ENCODE measurements at regions not wholly inside any gene's neighbourhood (a gene's known extent, or its start where the extent isn't known, plus 50 kb on each side); places are given as distances from the start of the nearest gene placed in this dataset.

GRCh38 chr13:44170731-44171130 is 202.9 kb upstream of the SERP2 start:
- Histone ChIP-seq H3K9ac (ENCODE audit: insufficient read depth in 1 of 2, low read length in 2 of 2) (no peak overlapping the region), H3K27me3 (ENCODE audit: control insufficient read depth in 3 of 3, insufficient read depth in 3 of 3, low read length in 2 of 3) (no peaks in the 10 kb centered on the region), H3K9me3 (ENCODE audit: control insufficient read depth in 4 of 4, insufficient read depth in 3 of 4, low read length in 3 of 4) (peaks cover 0 to 3% (median 0%) of the 10 kb centered on the region in 4 donors), H3K4me3 (no peak overlapping the region), H3K27ac (ENCODE audit: low read depth in 1 of 2, low read length in 1 of 2) (no peak overlapping the region), H3K4me1 (ENCODE audit: control insufficient read depth in 5 of 5, insufficient read depth in 5 of 5, low read length in 5 of 5) (peaks cover 0 to 10% (median 0%) of the 10 kb centered on the region in 5 donors), H3K36me3 (ENCODE audit: control insufficient read depth in 4 of 4, insufficient read depth in 4 of 4, low read length in 4 of 4) (no peaks in the 10 kb centered on the region)
- WGBS, 2 donors = 96 to 97% methylated on average over 1 of the region's 1 CpG
- no peak for TF ChIP-seq CTCF (IDR thresholded peaks at IDR 0.05; ENCODE audit: control extremely low read depth, extremely low read depth)
- no peak for DNase-seq
- no peak for ATAC-seq (ENCODE audit: insufficient read depth, low FRiP score)

GRCh38 chr13:44171156-44171555 is 202.5 kb upstream of the SERP2 start:
- H3K4me1 ChIP-seq (ENCODE audit: control insufficient read depth in 5 of 5, insufficient read depth in 5 of 5, low read length in 5 of 5) = peaks cover 0 to 10% (median 0%) of the 10 kb centered on the region in 5 donors
- H3K27ac ChIP-seq (ENCODE audit: low read depth in 1 of 2, low read length in 1 of 2) = no peak overlapping the region
- H3K9me3 ChIP-seq (ENCODE audit: control insufficient read depth in 4 of 4, insufficient read depth in 3 of 4, low read length in 3 of 4) = peaks cover 0 to 3% (median 0%) of the 10 kb centered on the region in 4 donors
- 47 to 80% methylated on average over 1 of the region's 1 CpG for WGBS, 2 donors
- no peak for ATAC-seq (ENCODE audit: insufficient read depth, low FRiP score)
- no peak overlapping the region for H3K4me3 ChIP-seq
- no peaks in the 10 kb centered on the region for H3K27me3 ChIP-seq (ENCODE audit: control insufficient read depth in 3 of 3, insufficient read depth in 3 of 3, low read length in 2 of 3)
- TF ChIP-seq CTCF (IDR thresholded peaks at IDR 0.05; ENCODE audit: control extremely low read depth, extremely low read depth) = no peak
- H3K9ac ChIP-seq (ENCODE audit: insufficient read depth in 1 of 2, low read length in 2 of 2) = no peak overlapping the region
- no peak for DNase-seq
- H3K36me3 ChIP-seq (ENCODE audit: control insufficient read depth in 4 of 4, insufficient read depth in 4 of 4, low read length in 4 of 4) = no peaks in the 10 kb centered on the region

GRCh38 chr13:44171861-44172260 is 201.8 kb upstream of the SERP2 start:
- H3K4me1 ChIP-seq (ENCODE audit: control insufficient read depth in 5 of 5, insufficient read depth in 5 of 5, low read length in 5 of 5) = peaks cover 0 to 10% (median 0%) of the 10 kb centered on the region in 5 donors
- DNase-seq (no peak), ATAC-seq (ENCODE audit: insufficient read depth, low FRiP score) (no peak)
- TF ChIP-seq CTCF (IDR thresholded peaks at IDR 0.05; ENCODE audit: control extremely low read depth, extremely low read depth) = no peak
- H3K4me3 ChIP-seq = no peak overlapping the region
- peaks cover 0 to 2% (median 0%) of the 10 kb centered on the region in 3 donors for H3K27me3 ChIP-seq (ENCODE audit: control insufficient read depth in 3 of 3, insufficient read depth in 3 of 3, low read length in 2 of 3)
- H3K9me3 ChIP-seq (ENCODE audit: control insufficient read depth in 4 of 4, insufficient read depth in 3 of 4, low read length in 3 of 4) = peaks cover 0 to 3% (median 0%) of the 10 kb centered on the region in 4 donors
- no peak overlapping the region for H3K9ac ChIP-seq (ENCODE audit: insufficient read depth in 1 of 2, low read length in 2 of 2)
- H3K36me3 ChIP-seq (ENCODE audit: control insufficient read depth in 4 of 4, insufficient read depth in 4 of 4, low read length in 4 of 4) = no peaks in the 10 kb centered on the region
- H3K27ac ChIP-seq (ENCODE audit: low read depth in 1 of 2, low read length in 1 of 2) = no peak overlapping the region

GRCh38 chr13:44172281-44172810 is 201.3 kb upstream of the SERP2 start:
- Histone ChIP-seq H3K4me3 (no peak overlapping the region), H3K4me1 (ENCODE audit: control insufficient read depth in 5 of 5, insufficient read depth in 5 of 5, low read length in 5 of 5) (peaks cover 0 to 10% (median 0%) of the 10 kb centered on the region in 5 donors), H3K9ac (ENCODE audit: insufficient read depth in 1 of 2, low read length in 2 of 2) (no peak overlapping the region), H3K36me3 (ENCODE audit: control insufficient read depth in 4 of 4, insufficient read depth in 4 of 4, low read length in 4 of 4) (no peaks in the 10 kb centered on the region), H3K9me3 (ENCODE audit: control insufficient read depth in 4 of 4, insufficient read depth in 3 of 4, low read length in 3 of 4) (peaks cover 0 to 3% (median 0%) of the 10 kb centered on the region in 4 donors), H3K27me3 (ENCODE audit: control insufficient read depth in 3 of 3, insufficient read depth in 3 of 3, low read length in 2 of 3) (peaks cover 0 to 2% (median 0%) of the 10 kb centered on the region in 3 donors), H3K27ac (ENCODE audit: low read depth in 1 of 2, low read length in 1 of 2) (no peak overlapping the region)
- no peak for DNase-seq
- no peak for ATAC-seq (ENCODE audit: insufficient read depth, low FRiP score)
- WGBS, 2 donors = 86 to 94% methylated on average over 4 of the region's 4 CpGs
- TF ChIP-seq CTCF (IDR thresholded peaks at IDR 0.05; ENCODE audit: control extremely low read depth, extremely low read depth) = no peak
